ENCODE measurements at regions not wholly inside any gene's neighbourhood (a gene's known extent, or its start where the extent isn't known, plus 50 kb on each side); places are given as distances from the start of the nearest gene placed in this dataset.

- no peak for TF ChIP-seq CTCF (IDR thresholded peaks at IDR 0.05)
- no peak for TF ChIP-seq POLR2A (IDR thresholded peaks at IDR 0.05)
Observed at GRCh38 chr17:72572604-72573491, 452.0 kb downstream of the SOX9 start.

Measured in Peyer's patch (tissue), 4 donors.